Omental fat pad (tissue), 3 donors: ENCODE measurements at regions not wholly inside any gene's neighbourhood (a gene's known extent, or its start where the extent isn't known, plus 50 kb on each side); places are given as distances from the start of the nearest gene placed in this dataset.

Source experiments
- ATAC-seq: fragments of 150-250 bp; one replicate; pipeline ENCODE4 v1.9.1; 2016; ENCODE audit warnings: mild to moderate bottlenecking, moderate library complexity; ENCODE audit not compliant: low FRiP score
- DNase-seq: peaks from one replicate; pipeline ENCODE4 v3.0.0-alpha.2; 2019; ENCODE audit warnings: low spot score
- TF ChIP-seq, protein P1 (sequence below), 3 donors: fragments of 450-650 bp; IDR thresholded peaks; one replicate each; pipeline ENCODE4 v1.5.1; 2016 to 2017; ENCODE audit warnings: antibody characterized with exemption in 3 of 3, mild to moderate bottlenecking in 3 of 3, moderate library complexity in 2 of 3

DNA sequence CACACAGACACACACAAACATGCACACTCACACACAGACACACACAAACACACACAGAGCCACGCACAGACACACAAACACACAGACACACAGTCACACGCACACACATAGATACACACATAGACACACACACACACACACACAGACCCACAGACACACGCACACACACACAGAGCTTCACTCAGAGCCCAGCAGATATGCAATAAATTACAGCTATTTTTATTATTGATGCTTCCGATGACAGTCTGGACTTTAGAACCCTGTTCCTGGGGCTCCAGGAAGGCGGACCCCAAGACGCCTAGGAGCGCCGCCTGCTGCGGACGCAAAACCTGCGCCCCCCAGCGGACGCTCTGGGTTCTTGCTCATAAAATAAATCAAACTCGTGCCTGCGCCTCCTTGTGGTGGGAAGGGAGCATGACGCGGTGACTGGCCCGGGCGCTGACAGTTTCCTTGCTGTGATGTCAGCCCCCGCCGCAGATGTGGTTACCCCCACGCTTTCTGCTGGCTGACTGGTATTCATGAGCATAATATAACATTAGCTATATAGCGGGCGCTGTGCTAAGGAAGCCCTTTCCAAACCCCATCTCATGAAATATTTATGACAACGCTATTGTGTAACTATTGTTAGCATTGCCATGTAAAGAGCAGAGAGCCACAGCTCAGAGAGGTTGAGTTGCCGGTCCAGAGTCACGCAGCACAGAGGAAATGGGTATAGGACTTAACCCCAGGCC lies 64.4 kb upstream of the TM9SF2 start:
- TF ChIP-seq, protein P1, sequence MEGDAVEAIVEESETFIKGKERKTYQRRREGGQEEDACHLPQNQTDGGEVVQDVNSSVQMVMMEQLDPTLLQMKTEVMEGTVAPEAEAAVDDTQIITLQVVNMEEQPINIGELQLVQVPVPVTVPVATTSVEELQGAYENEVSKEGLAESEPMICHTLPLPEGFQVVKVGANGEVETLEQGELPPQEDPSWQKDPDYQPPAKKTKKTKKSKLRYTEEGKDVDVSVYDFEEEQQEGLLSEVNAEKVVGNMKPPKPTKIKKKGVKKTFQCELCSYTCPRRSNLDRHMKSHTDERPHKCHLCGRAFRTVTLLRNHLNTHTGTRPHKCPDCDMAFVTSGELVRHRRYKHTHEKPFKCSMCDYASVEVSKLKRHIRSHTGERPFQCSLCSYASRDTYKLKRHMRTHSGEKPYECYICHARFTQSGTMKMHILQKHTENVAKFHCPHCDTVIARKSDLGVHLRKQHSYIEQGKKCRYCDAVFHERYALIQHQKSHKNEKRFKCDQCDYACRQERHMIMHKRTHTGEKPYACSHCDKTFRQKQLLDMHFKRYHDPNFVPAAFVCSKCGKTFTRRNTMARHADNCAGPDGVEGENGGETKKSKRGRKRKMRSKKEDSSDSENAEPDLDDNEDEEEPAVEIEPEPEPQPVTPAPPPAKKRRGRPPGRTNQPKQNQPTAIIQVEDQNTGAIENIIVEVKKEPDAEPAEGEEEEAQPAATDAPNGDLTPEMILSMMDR (IDR thresholded peaks at IDR 0.05), result peak; percentile 70 to 99 (median 97)
- DNase-seq (peak; percentile 88), ATAC-seq (peak; percentile 69)

DNA sequence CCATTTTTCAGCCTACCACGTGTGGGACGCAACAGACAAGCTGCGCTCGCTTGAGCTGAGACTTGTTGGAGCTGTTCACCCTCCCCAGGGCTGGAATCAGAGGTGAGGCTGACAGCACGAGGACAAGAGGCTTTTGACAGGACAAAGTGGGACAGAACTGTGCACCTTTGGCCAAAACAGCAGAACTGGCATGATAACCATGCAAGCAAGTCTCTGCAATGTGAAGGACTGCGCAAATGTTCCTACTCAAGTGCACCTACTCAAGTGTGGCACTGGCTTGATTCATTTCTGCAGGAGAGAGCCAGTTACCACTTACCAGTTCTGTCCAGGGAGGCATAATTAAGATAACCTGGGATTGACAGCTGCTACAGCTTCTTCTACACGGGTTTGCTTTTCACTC lies 62.2 kb upstream of the TM9SF2 start:
- no peak for DNase-seq
- no peak for ATAC-seq
- TF ChIP-seq, protein P1 (IDR thresholded peaks at IDR 0.05), result no peak

DNA sequence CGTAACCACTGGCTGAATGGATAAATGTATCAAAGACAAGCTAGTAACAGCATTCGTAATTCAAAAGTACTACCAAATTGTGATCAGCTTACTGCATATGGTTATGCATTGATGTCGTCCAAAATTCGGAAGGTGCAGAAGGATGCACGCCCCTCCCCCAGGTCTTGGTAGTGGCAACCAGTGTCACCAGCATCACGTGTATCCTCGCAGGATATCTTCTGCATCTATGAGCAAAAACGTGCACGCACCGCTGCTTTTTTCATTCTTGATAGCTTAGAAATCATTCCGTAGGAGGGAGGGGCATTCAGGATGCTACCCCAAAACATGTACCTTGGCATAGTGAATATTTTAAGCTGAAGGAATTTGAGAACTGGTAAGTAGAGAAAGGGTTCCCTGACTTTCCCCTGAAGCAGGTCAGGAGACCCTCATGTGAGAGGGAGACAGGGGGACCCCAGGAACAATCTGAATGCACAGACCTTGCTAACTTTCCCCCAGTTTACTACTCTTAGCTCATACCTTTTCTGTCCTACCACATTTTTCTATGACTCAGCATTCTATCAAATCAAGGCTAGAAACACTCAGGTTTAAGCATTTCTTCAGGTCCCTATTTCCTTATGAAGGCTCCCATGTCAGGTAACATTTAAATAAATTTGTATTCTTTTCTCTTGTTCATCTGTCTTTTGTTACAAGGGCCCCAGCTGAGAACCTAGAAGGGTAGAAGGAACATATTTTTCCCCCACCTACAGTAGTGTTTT lies 61.2 kb upstream of the TM9SF2 start:
- ATAC-seq, result no peak
- DNase-seq, result no peak
- TF ChIP-seq, protein P1 (IDR thresholded peaks at IDR 0.05), result no peak

DNA sequence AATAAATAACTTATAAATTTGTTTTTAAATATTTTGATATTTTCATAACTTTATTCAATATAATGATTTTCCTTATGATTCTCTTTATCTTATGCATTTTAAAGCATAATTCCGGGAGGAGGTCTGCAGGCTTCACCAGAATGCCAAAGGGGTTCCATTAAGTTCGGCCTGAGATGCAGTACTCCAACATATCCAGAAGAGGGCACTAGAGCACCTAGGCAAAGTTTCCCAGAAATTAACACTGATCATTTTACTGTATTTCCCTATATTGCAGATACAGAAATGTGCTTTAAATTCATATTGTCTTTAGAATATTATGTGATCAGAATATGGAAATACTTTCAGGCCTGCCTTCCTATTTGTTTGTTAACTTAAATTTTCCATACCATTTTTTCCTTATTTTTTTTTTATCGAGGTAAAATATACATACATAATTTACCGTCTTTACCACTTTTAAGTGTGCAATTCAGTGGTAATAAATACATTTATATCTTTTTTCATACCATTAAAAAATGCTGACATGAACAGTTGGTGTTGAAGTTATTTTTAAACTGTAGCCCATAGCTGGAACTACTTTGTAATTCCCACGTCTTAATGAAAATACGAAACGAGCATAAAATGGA lies 58.9 kb upstream of the TM9SF2 start:
- TF ChIP-seq, protein P1 (IDR thresholded peaks at IDR 0.05), result peak in 2 of 3 donors; percentile 38 to 64
- ATAC-seq (no peak), DNase-seq (no peak)

DNA sequence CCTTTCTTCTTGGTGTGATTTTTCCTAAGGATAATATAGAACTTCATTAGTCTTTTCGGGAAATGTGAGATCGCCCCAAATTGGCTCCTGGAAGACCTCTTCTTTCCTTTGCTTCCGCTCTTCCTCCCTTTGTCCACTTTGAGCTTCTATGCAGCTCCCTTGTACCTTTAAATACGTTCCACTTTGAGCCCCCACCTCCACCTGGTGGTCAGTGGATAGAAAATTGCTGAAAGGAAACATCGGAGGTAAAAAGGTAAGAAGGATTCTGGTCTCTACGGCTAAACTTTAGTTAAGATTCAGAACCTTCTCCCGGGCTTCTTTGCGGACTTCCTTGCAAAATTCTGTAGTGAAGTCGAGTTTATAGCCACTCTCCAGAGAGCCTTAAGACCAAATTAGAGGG lies 55.0 kb upstream of the TM9SF2 start:
- TF ChIP-seq, protein P1 (IDR thresholded peaks at IDR 0.05), result no peak
- DNase-seq, result no peak

DNA sequence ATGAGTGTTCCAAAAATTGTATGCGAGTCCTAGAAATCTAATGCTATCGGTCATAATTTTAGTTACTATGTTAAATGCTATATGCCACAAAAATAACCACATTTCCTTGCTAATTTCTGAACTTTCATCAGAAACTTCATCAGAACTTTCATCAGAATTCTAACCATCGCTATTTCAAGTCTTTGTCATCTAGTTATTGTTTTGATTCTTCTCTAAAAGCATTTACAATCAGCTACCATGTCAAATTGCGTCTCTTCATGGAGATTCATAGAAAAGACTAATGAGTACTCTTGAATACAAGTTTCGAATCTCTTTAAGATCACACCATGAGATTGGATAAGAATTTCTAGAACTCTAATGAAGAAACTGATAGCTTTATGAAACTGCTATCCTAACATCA lies 52.7 kb upstream of the TM9SF2 start:
- TF ChIP-seq, protein P1 (IDR thresholded peaks at IDR 0.05), result no peak
- no peak for ATAC-seq

More for the DNA sequence above, 55.0 kb upstream of the TM9SF2 start:
- ATAC-seq, result no peak

More for the DNA sequence above, 52.7 kb upstream of the TM9SF2 start:
- no peak for DNase-seq
